CD4-positive, alpha-beta T cell treated with Interleukin-4 for 1 hour (primary cell): ENCODE measurements at regions not wholly inside any gene's neighbourhood (a gene's known extent, or its start where the extent isn't known, plus 50 kb on each side); places are given as distances from the start of the nearest gene placed in this dataset.
"Not testable (repeated sequence)": the region's sequence is repeated elsewhere in the genome, so short reads cannot be mapped to it uniquely, and the experiment has no call there.

ENCODE experiments used
- DNase-seq, 2 donors: peaks; one replicate each; pipeline ENCODE4 v3.0.0-alpha.2; 2020 to 2022

DNA sequence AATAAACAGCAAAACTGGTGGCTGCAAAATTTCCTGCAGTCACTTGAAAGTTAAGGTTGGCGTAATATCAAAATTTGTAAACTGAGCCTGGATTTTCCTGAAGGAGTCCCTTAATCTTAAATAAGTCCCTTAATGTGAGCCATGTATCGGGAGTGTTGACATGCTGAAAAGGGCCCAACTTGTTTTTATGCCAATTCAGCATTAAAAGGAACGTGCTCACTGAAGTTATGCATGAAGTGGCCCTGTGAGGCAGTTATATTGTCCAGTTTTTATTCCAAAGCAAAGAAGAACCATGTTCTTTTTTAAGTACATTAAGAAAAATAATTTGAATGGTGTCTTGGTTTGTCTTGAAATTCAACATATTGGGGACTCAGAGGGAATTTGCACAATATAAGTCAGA is 1766.9 kb downstream of the SLITRK1 start:
- DNase-seq = no peak

DNA sequence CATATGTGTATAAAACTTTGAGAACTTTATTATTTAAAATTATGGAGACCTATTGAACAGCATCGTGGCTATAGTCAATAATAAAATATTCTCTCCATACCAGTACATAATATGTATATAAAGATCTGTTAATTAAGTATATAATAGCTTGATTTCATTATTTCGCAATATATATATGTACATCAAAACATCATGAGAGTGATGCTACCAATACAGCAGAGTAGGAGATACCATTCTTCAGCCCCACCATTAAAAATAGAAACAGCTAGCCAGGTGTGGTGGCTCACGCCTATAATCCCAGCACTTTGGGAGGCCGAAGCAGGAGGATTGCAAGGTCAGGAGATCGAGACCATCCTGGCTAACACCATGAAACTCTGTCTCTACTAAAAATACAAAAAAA is 1755.3 kb upstream of the SPRY2 start:
- DNase-seq = no peak

DNA sequence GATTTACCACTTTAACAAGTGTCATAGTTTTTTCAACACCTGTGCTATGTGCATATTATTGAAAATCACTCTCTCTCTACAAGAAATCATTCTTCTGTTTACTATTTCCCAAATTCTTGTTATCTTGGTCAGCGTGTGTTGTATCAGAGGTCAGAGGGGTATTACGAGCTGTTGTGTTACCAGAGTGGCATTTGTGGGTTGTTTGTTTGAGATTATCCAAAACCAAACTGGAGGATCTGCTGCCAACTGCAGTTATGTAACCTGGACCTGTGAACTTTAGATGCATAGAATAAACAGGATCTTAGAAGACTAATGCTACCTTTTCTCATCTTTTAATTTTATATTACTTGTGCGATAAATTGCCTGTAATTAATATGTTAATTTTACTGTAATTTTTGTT is 1751.4 kb upstream of the SPRY2 start:
- DNase-seq = no peak

DNA sequence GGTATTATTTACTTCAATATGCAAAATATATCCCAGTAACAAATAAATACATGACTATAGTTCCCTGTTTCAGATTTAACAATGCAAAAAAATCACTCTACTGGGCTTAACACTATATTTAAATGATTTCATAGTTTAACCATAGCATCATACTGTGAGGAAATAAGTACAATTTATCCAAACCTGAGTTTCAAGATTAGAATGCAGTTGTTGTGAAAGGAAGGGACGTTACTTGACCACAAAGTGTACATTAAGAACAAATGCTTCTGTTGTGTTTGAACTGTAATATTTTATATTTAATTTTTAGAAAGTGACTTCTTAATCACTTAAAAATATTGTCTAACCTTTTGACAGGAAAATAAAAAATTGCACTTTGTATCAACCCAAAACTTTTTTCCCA is 1747.9 kb upstream of the SPRY2 start:
- DNase-seq = no peak

DNA sequence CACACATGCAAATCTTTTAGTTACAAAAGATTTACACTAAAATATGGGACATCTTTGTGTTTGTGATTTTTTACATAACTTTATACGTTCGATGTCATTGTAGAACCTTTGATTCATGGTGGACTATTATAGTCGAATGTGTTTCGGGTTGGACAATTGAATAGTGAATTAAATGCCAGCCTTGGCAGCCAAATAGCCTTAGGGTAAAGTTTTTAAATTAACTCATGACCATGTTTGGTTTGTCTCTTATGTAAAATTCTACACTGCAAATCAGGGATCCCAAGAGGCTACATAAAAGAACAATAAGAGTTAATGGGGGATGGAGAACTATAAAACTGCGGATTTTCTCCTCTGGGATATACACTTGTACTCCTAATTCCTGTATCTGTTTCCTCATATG is 1735.6 kb upstream of the SPRY2 start:
- no peak for DNase-seq

DNA sequence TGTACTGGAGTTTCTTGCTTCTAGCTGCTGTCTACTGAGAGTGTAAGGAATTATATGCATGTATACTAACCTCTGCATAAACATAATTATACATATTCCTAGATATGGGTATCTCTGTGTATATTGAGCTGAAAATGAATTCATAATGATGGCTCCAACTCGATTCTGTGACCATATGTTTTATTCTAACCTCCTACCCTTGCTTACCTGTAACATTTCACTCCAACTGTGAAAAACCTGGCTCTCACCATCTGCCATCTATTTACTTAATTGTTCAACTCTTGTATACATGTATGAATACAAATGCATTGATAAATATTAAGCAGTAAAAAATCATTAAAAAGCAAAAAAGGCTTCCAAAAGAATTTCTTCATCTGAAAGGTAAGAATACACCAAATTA is 1729.5 kb upstream of the SPRY2 start:
- no peak for DNase-seq

DNA sequence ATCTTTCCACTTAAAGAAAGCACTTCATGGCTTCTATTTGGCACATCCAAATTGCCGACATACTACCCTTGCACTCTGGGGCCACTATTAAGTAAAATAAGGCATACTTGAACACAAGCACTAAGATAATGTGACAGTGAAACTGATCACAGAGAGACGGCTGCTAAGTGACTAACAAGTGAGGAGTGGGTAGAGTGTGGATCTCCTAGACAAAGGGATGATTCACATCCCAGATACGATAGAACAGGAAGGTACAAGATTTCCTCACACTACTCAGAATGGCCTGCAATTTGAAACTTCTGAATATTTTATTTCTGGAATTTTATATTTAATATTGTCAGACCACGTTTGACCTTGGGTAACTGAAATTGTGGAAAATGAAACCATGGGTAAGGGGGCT is 1721.8 kb upstream of the SPRY2 start:
- no peak for DNase-seq

DNA sequence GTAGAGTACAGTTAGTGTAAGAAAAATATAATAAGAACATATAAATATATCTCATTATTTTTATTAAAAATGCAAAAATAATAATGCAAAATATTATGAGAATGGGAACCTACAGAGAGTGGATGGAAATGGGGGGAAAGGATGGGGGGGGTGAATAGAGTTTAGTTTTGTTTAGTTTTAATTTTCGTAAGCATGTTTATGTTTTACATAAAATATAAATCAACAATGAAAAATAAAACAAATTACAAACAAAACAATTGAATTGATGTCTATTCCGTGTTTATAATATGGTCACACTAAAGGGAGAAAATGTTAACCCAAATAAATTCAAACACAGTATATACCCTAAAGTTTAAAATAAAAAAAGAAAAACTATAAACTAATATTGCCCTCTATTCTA is 1717.4 kb upstream of the SPRY2 start:
- DNase-seq = no peak

DNA sequence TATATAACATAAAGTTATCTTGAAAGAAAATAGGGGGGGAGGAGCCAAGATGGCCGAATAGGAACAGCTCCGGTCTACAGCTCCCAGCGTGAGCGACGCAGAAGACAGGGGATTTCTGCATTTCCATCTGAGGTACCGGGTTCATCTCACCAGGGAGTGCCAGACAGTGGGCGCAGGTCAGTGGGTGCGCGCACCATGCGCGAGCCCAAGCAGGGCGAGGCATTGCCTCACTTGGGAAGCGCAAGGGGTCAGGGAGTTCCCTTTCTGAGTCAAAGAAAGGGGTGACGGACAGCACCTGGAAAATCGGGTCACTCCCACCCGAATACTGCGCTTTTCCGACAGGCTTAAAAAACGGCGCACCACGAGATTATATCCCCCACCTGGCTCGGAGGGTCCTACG is 1704.4 kb upstream of the SPRY2 start:
- not testable (repeated sequence) for DNase-seq

DNA sequence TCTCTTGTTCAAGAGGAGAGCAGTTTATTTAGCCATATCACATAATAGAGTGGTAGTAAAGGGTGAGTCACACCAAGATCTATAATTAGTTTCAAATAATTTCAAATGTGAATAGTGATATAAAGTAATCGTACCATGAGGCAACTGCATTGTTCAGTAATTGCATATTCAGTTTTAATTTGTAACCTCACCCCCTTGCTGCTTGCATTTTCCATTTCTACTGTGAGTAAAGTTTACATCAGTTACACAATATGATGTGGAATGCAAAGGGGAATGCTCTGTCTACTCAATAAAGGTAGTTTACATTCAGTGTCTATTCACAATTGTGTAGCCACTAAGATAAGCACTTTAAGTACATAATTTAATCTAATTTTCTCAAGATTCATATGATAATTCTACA is 1695.7 kb upstream of the SPRY2 start:
- no peak for DNase-seq

DNA sequence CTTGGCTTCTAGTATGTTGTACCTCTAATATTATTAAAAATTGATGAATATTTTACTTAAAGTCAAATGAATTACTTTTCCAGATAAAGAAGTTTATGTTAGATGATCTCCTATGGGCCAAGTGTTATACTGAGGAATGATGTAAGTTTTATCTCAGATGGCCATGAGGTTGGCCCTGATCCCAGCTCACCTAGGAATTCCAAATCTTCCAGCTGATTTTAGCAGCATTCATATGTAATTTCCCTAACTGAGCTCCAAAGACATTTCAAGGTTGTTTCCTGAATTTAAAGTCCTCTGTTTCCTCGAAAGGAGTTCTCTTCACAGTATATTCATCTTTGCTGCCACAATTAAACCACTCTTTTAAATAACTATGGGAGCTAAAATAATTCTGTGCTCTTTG is 1670.4 kb upstream of the SPRY2 start:
- no peak for DNase-seq

DNA sequence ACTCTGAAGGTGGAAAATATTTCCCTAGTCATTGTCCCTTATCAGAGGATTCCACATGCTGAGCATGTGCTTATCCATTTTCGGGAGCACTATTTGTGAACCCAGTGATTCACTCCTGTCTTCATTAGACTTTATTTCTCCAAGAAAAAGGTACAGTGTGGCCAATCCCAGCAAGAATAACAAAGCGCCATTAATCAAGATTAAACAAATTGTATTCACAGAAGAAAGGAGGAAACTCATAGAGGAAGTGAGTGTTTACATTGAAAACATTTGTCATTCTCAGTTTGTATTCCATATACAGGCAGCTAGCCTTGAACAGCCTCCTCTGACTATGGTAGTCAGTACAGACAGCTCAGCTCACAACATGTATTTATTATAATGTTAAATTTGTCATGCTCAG is 1669.9 kb upstream of the SPRY2 start:
- no peak for DNase-seq

DNA sequence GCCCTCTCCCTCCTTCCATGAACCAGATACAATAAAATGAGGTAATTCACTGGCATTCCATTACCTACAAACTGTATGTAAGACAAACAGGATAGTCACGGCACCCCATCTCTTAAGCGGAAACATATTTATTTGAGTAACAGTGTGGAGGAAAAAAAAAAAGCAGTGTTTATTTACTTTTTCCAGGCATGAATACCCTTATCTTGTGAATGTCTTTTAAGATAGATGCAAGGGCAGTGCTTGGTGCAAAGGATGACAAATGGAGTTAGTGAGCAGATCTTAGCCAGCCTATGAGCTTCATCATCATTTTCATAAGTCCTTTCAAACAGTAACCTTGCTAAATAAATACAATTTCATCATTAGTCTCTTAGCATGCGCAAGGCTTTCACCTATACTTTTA is 1661.8 kb upstream of the SPRY2 start:
- DNase-seq = no peak

DNA sequence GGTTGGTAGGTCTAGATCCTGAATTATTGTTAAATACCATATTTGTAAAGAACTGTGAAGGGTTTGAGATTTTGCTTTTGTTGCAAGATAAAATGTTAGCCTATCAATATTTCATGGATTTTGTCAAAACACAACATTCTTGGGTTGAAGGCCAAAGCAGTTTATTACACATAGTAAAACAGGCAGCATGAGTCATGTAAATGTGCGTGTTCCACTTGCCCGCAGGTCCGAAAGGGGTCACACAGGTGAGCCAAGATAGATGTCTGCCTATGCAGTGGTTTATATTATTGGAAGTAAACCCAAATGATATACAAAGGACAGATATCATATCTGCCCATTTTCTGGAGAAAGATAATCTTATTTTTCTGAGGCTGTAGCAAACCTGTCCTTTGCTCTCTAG is 1654.4 kb upstream of the SPRY2 start:
- no peak for DNase-seq

DNA sequence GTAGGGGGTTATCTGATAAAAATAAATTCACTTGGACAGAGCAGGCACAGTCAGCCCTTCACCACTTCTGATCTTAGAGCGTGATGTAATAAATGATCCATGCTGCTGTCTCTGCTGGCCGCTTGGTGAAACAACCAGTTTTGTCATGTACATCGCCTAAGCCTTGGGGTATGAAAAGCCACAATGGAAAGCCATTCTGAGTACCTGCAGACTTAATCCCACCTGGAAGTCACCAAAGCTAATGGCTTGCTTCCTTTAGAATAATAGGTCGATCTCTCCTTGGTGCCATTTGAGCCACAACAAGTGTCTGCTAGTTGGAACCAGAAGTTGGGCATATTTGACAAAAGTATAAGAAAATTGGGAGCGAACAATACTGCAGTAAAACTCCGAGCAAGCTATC is 1649.7 kb upstream of the SPRY2 start:
- no peak for DNase-seq

DNA sequence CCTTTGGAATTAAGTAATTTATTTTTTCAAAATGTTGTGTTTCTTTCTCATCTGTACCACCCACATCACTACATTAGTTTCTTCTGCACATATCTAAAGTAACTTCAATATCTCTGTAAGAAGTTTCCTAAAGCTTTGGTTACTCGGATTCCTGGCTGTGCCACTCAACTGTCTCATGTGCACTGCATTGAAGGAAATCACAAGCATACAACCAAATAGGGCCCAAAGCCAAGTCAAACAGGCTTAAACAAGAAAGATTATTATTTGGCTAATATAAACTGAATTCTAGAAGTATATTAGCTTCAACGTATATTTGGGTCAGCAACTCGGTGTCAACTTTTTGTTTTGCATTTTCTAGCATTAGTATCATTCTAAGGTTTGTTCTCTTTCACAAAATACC is 1647.6 kb upstream of the SPRY2 start:
- DNase-seq = no peak

DNA sequence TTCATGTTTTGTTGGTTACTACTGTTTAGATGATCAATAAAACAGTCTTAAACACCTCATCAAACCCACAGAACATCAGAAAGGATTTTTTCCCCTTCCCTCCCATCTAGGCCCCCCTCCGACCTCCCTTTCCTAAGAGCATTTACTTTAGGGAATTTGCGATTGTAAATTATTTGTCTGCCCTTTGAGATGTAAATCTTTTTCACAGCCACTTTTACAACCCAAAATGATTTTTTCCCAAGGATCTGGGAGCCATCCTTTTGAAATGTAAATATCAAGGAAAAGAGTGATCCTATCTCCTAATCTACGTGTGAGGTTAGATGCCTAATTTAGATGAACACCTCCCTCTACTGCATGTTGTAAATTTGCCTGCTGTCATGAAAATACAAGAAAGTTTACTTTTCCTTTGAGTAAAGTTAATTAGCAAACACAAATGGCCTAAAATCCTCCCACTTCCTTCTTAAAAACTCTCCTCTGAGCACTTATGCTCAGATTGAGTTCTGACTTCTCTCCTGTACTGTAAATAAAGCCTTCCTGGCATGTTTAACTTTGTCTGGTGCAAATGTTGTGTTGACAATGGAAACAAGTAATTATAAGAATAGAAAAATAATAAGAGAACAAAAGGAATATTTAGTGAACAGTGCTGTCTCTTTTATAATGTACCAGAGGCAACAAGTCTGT is 1646.9 kb upstream of the SPRY2 start:
- no peak for DNase-seq

DNA sequence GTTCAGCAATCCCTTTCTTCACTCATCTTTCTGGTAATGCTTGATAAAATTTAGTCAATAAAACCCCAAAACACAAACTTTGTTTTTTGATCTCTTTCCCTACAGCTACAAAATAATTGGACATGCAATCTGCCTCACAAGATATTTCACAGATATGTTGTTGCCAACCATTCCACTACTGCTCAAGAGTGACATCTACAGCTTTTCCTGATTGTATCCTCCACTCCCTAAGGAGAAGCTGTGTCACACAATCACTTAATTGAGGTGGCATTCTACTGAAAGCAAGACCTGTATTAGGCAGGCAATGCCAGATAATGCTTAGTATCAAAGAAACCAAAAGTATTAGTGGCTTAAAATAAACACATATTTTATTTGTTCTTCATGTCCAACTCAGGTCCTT is 1646.2 kb upstream of the SPRY2 start:
- no peak for DNase-seq

DNA sequence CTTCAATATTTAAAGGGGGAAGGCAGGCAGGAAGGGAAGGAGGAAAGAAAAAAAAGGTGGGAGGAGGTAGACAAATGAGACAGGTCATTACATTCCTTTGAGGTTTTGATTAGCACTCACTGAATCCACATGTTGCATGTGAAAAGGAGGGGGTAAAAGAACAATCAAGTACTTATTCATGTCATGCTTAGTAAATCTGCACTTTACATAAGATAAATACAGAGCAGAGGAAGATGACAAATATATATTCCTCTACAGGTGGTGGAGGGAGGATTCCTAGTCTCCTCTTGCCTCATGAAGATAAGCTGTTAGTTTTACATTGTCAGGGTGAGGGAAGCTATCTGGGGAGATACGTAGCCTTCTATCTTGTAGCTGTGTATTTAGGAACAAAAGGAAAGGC is 1645.4 kb upstream of the SPRY2 start:
- no peak for DNase-seq

DNA sequence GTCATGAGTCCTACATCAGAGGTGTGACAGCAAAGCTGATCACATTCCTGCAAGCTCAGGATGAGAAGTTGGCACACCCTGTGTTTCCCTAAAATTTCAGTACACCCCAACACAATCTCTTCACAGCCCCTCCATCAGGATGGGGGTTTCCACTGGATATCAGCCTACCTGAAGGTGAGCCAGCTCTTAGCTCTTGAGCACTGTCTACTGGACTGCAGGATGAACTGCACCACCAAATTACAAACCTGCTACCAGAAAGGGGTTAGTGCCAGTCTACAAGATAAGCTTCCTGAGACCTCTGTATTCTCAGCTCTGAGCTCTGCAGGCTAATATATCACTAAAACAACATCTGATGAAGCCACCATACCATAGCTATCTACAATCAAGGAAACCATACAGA is 1616.2 kb upstream of the SPRY2 start:
- DNase-seq = no peak

DNA sequence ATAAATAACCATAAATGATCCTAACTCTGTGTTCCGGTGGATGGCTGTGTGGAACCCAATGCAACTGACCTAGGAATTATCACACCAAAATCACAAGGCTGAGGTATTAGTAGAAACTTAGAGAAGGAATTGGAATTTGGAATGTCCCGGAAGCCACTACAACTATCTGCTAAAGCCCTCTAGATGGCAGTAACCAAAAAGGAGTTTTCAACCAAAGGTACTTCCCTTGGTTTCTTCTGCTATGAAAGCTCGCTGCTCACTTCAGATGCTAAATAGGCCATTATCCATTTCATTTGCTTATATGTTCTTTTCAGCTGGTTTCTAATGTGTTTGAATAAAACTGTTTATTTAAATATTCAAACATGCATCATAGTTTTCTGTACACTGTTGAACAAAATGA is 1589.1 kb upstream of the SPRY2 start:
- no peak for DNase-seq

DNA sequence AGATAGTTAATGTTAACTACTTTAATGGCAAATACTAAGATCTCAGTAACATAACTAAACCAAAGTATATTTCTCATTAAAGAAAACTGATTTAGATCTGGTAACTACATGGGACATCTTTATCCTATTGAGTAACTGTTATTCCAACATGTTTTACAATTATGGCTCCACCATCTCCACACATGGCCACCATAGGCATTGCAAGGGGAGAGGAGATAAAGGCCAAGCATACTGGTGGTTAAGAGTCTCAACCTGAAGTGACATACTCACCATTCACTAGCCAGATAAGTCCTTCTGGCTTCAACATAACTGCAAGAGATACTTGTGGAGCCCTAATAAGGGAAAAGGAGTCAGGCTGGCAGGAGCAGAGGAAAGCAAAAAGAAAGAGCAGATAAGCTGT is 1586.4 kb upstream of the SPRY2 start:
- DNase-seq = no peak

DNA sequence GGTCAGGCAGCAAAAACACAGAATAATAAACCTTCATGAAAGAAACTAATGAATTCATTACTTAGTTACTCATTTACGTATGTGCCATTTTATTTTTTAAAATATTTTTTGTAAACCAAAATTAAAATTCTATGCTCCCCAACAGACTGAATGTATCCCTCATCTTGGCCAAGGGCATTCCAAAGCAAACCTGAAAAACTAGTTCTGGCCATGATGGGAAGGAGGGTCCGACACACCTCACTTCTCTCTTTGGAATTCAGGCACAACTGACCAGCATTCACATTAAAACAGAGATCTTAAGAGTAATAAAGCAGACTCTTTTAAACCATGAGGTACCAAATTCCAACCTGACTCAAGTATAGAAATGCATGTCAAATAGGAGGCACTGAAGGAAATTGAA is 1576.9 kb upstream of the SPRY2 start:
- DNase-seq = no peak

DNA sequence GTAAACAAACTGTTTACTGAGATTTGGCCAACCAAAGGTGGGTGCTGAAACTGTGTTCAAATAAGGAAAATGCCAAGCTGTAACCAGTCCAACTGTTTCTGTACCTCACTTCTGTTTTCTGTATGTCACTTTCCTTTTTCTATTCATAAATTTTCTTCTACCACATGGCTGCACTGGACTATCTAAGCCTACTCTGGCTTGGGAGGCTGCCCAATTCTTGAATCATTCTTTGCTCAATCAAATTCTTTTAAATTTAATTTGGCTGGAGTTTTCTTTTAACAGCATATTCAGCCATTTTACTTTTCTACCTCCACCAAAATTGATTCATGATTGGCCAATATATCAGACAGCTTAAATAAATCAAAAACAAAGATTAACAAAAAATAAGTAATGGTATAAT is 1575.5 kb upstream of the SPRY2 start:
- DNase-seq = no peak

DNA sequence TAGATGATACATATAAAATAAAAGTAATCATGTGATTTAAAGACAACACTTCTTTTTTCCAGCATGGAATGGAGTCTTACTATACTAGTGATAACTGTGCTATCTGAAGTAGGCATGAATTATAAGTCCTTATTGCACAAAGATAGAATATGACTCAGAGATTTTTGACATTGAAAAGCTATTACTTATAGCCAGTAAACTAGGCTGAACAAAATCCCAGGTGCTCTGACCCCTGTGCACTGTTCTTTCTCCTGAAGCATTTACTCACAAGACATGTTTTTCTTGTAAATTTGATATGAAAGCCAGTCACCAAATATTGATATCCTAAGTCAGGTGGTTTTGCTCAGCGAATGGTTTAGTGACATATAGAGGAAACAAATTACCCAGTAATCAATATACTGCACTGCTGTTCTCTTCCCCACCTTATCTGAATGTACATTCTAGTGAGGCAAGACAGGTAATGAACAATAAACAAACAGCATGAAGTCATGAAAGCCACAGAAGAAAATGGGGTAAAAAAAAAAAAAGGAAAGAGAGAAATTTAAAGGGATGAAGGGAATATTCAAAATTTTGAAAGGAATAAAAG is 1567.0 kb upstream of the SPRY2 start:
- DNase-seq = no peak

DNA sequence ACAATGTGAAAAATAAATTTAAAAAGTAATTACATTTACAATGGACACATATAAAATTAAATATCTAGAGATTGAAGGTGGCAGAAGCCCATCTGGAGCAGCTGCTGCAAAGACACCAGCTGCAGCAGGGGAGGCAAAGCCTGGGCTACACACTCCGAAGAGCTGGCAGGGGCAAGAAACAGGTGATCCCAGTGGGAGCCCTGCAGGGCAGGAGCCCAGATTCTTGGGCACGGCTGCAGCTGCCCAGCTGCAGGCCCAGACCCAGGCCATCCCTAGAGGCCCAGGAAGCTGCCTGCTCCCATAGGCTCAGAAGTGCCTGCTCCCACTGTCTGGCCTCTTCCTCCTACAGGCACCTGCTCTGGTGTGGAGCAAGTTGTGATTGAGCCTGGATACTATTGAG is 1547.9 kb upstream of the SPRY2 start:
- no peak for DNase-seq
